Keratinocyte (primary cell): ENCODE measurements at regions not wholly inside any gene's neighbourhood (a gene's known extent, or its start where the extent isn't known, plus 50 kb on each side); places are given as distances from the start of the nearest gene placed in this dataset.

ENCODE experiments used
- EZH2 ChIP-seq: IDR thresholded peaks from one replicate; pipeline ENCODE4 v1.6.1; 2012; ENCODE audit warnings: inconsistent platforms, mild to moderate bottlenecking, low read length, moderate library complexity
- TF ChIP-seq, protein P1 (sequence below), 3 experiments: IDR thresholded peaks in 1 of 3; conservative IDR thresholded peaks in 1 of 3; optimal IDR thresholded peaks in 1 of 3; 2 replicates in 2 of 3; 3 replicates in 1 of 3; pipeline versions ENCODE3 to v1.5.1; 2011; ENCODE audit warnings: low read length in 3 of 3, mild to moderate bottlenecking in 3 of 3, moderate library complexity in 2 of 3, control low read depth in 1 of 3, inconsistent platforms in 1 of 3; ENCODE audit not compliant: insufficient read depth in 2 of 3; ENCODE audit errors: extremely low read depth in 1 of 3

- TF ChIP-seq, protein P1, sequence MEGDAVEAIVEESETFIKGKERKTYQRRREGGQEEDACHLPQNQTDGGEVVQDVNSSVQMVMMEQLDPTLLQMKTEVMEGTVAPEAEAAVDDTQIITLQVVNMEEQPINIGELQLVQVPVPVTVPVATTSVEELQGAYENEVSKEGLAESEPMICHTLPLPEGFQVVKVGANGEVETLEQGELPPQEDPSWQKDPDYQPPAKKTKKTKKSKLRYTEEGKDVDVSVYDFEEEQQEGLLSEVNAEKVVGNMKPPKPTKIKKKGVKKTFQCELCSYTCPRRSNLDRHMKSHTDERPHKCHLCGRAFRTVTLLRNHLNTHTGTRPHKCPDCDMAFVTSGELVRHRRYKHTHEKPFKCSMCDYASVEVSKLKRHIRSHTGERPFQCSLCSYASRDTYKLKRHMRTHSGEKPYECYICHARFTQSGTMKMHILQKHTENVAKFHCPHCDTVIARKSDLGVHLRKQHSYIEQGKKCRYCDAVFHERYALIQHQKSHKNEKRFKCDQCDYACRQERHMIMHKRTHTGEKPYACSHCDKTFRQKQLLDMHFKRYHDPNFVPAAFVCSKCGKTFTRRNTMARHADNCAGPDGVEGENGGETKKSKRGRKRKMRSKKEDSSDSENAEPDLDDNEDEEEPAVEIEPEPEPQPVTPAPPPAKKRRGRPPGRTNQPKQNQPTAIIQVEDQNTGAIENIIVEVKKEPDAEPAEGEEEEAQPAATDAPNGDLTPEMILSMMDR (optimal IDR thresholded peaks at IDR 0.05 in 1 of 3, IDR thresholded peaks at IDR 0.05 in 1 of 3, conservative IDR thresholded peaks at IDR 0.05 in 1 of 3; ENCODE audit: extremely low read depth in 1 of 3, insufficient read depth in 2 of 3, low read length in 3 of 3), result no peak
- TF ChIP-seq EZH2, result no peak
Observed at GRCh38 chr15:86016750-86017149, 62.9 kb upstream of the AGBL1 start.
